HuH-7 (cell line): ENCODE measurements at regions not wholly inside any gene's neighbourhood (a gene's known extent, or its start where the extent isn't known, plus 50 kb on each side); places are given as distances from the start of the nearest gene placed in this dataset.

ENCODE experiments used
- DNase-seq: peaks from one replicate; pipeline ENCODE4 v3.0.0; 2011; ENCODE audit warnings: low spot score

DNA sequence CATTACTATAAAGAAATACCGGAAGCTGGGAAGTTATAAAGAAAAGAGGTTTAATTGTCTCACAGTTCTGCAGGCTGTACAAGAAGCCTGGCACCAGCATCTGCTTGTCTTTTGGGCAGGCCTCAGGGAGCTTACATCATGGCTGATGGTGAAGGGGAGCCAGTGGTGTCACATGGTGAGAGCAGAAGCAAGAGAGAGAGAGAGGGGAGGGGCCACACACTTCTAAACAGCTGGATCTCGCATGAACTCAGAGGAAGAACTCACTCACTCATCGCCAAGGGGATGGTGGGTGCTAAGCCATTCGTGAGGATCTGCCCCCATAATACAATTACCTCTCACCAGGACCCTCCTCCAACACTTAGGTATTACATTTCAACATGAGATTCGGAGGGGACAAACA, 51.8 kb upstream of the ANKRD34C start:
- no peak for DNase-seq

- DNase-seq, result no peak
Measured at GRCh38 chr15:79222808-79223207, 59.7 kb upstream of the ANKRD34C start.

DNA sequence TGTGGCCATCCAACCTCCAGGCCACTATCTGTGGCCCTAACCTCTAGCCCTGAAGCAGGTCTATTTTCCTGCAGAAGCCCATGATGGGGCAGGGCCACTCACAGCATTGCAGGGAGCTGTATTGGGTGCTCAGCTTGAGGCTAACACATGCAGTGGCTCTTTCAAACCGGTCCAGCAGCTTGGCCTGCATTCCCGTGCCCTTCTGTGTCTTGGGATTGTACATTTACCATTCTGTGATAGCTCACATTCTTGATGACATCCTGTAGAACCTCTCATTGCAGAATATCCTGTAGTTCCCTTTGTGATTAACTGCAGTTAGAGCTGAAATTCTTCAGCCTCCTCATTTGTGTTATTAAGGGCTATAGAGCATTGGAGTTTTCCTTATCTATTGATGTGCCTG, 60.8 kb upstream of the ANKRD34C start:
- DNase-seq, result no peak

- DNase-seq, result no peak
Measured at GRCh38 chr15:79219393-79220056, 63.0 kb upstream of the ANKRD34C start.

- no peak for DNase-seq
Measured at GRCh38 chr15:79218588-79219200, 63.8 kb upstream of the ANKRD34C start.

GRCh38 chr15:79213650-79214049, 68.9 kb upstream of the ANKRD34C start:
- DNase-seq, result no peak

GRCh38 chr15:79212589-79213157, 69.8 kb upstream of the ANKRD34C start:
- no peak for DNase-seq

GRCh38 chr15:79211481-79211880, 71.0 kb upstream of the ANKRD34C start:
- DNase-seq, result no peak

GRCh38 chr15:79209690-79210089, 72.8 kb upstream of the ANKRD34C start:
- DNase-seq, result no peak

- DNase-seq, result no peak
Measured at GRCh38 chr15:79209116-79209515, 73.4 kb upstream of the ANKRD34C start.

- DNase-seq, result no peak
Measured at GRCh38 chr15:79208179-79208578, 74.3 kb upstream of the ANKRD34C start.

- no peak for DNase-seq
Measured at GRCh38 chr15:79206940-79207339, 75.6 kb upstream of the ANKRD34C start.

DNA sequence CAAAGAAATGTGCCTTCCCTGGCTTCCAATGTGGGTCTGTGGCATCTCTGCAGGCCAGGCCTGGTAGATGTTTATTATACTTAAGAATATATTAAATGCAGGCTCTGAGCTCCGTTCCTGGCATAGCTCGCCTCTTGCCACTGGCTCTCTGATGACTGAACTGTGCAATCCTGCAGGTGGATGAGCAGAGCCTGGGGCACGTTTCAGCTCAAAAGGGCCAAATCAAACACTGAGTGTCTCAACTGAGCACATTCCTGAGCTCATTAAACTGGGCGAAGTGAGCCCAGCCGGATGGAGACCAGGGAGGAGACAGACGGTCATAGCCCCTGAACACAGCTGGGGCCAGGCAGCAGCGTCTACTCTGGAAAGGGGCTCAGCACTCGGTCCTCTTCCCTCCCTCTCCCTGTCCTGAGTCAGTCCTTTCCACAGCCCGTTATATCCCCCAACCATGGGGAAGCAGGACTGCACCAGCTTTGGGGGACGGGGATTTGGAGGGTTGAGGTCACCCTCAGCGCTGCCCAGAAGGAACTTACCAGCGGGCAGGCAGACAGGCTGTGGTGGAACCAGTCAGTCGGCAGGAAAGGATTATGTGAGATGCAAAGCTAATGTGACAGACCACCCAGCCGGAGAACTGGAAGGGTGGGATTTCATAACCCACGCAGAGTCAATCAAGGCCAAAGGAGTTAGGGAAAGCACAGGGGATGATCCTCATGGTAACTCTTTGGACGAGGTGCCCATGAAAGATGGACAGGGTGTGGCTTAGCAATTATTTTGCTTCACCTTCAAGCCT, 77.4 kb upstream of the ANKRD34C start:
- DNase-seq, result no peak

DNA sequence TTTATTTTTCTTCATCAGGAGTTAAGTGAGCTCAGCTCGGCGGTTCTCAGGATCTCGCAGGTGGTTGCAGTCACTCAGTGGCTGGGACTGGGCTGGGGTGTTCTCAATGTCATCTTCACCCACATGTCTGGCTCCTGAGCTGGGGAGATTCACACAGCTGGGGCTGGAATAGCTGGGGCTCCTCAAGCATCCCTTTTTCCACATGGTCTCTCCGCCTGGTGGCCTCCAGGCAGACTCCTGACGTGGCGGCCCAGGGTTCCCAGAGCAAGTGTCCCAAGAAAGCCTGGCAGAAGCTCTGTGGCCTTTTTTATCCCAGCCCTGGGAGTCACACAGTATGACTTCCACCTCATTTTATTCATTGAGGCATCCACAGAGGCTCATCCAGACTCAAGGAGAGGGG, 84.1 kb upstream of the ANKRD34C start:
- DNase-seq, result no peak

DNA sequence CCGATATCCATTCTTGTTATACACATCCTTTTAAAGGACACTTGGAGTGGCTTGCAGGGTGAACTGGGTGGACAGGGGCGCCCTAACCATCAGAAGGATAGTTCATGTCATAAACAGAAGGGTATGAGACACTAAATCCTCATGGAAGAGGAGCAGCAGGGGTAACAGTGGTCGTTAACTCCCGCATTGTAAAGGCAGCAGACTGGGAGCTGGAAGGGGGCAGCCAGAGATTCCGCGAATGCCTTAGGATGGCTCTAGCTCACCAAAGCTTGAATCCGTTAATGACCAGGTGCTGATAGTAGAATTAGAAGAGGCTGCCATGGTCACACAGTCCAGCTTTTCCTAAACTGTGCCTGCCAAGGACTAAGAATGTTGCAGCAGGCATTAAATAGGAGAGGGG, 85.2 kb upstream of the ANKRD34C start:
- DNase-seq, result no peak

GRCh38 chr15:79195802-79196201, 86.7 kb upstream of the ANKRD34C start:
- DNase-seq, result no peak

DNA sequence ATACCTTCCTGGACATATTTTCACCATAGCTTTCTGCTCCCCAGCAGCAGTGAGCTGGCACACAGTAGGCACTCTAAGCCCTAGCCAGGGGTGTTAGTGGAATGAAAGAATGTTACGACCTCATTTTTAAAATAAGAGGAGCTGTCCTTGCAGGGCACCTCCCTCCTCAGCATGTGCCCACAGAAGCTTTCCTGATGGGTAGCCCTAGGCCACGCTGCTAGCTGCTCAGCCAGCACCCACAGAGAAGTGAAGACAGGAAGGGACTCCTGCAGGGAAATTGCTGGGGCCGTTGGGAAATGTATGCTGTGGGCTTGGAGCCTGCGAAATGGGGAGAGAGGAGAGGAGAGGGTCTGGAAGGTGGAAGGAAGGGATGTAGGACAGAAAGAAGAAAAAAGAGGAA, 87.3 kb upstream of the ANKRD34C start:
- no peak for DNase-seq

DNA sequence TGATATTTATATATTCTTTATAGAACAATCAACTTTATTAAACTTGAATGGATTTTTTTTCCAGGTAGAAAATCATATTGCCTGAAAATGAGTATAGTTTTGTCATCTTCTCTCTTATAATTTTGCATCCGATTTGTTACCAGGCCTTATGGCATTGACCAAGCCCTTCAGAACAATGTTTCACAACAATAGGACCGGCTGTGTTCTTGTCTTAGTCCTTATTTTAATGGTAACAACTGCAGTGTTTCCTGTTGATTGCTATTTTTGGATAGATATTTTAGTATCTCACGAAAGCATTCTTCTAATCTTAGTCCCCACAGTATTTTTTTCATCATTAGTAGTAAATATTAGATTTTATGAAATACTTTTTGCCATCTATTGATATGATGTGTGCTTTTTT, 88.1 kb upstream of the ANKRD34C start:
- DNase-seq, result no peak

DNA sequence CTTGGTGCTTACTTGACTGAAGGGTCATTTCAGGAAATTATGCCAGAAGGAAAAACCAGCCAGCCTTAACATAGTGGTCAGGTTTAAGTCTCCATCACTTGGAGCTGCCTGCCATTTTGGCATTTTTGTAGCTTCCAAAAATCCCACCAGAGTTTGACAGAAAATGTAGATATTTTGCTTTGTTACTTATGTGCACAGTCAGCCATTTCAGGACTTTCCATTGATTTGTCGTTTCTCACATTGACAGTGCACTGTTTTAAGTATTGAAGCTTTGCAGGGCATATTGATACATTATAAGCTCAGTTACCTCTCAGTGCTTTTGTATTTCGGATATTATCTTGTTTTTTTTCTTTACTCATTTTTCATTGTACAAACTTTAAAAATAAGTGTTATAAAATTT, 89.0 kb upstream of the ANKRD34C start:
- DNase-seq, result no peak

DNA sequence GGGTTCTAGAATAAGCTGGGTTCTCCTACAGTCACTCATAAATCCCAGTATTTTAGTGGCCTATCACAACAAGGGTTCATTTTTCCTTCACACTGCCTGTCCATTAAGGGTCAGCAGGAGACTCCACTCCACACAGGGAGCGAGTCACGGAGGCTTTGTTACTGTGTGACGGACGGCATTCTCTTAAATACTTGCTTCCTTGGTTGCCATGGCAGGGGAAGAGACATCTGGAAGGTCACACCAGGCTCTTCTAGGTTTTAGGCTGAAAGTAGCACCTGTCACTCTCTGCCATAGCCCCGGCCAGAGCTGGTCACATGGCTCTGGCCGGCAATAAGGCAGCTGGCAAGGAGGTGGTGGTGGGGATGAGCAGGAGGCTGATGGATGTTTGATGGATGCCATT, 89.4 kb upstream of the ANKRD34C start:
- no peak for DNase-seq

- no peak for DNase-seq
Measured at GRCh38 chr15:79192462-79193036, 90.0 kb upstream of the ANKRD34C start.

DNA sequence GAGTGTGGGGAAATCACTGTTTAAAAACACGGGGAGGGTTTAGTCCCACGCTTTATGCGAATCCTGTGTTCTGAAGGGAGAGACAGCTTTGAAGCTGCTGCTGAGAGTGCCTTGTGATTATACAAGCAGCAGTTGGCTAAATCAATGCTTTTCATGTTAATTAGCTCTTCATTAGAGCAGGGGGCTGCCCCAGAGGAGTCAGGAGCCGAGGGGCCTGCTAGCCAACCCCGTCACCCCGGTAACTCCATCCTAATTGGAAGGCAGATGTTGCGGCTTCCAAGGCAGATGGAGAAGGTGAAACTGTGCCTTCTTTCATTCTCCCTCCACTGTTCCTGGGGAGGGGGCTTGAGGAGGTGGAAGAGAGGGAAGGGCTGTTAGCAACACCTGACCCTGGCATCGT, 92.4 kb upstream of the ANKRD34C start:
- no peak for DNase-seq

GRCh38 chr15:79186616-79187015, 95.9 kb upstream of the ANKRD34C start:
- no peak for DNase-seq
